HL-60 (cell line): ENCODE measurements at regions not wholly inside any gene's neighbourhood (a gene's known extent, or its start where the extent isn't known, plus 50 kb on each side); places are given as distances from the start of the nearest gene placed in this dataset.

ENCODE experiments used
- CTCF ChIP-seq: IDR thresholded peaks from one replicate; pipeline ENCODE4 v1.5.1; 2011; ENCODE audit warnings: low read length, control low read depth, inconsistent platforms; ENCODE audit not compliant: insufficient read depth
- TF ChIP-seq, protein P1 (sequence below): IDR thresholded peaks from 2 replicates; pipeline ENCODE4 v1.6.1; 2012; ENCODE audit warnings: low read depth; ENCODE audit not compliant: insufficient replicate concordance

GRCh38 chr13:111425326-111425725 is 104.9 kb downstream of the TEX29 start:
- TF ChIP-seq CTCF = no peak
- TF ChIP-seq, protein P1, sequence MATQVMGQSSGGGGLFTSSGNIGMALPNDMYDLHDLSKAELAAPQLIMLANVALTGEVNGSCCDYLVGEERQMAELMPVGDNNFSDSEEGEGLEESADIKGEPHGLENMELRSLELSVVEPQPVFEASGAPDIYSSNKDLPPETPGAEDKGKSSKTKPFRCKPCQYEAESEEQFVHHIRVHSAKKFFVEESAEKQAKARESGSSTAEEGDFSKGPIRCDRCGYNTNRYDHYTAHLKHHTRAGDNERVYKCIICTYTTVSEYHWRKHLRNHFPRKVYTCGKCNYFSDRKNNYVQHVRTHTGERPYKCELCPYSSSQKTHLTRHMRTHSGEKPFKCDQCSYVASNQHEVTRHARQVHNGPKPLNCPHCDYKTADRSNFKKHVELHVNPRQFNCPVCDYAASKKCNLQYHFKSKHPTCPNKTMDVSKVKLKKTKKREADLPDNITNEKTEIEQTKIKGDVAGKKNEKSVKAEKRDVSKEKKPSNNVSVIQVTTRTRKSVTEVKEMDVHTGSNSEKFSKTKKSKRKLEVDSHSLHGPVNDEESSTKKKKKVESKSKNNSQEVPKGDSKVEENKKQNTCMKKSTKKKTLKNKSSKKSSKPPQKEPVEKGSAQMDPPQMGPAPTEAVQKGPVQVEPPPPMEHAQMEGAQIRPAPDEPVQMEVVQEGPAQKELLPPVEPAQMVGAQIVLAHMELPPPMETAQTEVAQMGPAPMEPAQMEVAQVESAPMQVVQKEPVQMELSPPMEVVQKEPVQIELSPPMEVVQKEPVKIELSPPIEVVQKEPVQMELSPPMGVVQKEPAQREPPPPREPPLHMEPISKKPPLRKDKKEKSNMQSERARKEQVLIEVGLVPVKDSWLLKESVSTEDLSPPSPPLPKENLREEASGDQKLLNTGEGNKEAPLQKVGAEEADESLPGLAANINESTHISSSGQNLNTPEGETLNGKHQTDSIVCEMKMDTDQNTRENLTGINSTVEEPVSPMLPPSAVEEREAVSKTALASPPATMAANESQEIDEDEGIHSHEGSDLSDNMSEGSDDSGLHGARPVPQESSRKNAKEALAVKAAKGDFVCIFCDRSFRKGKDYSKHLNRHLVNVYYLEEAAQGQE = no peak
